ENCODE measurements at regions not wholly inside any gene's neighbourhood (a gene's known extent, or its start where the extent isn't known, plus 50 kb on each side); places are given as distances from the start of the nearest gene placed in this dataset.

GRCh38 chr17:73783382-73783766 lies 139.1 kb upstream of the SDK2 start (continued):
- TF ChIP-seq ZBTB33 (CRISPR knock-in tag; IDR thresholded peaks at IDR 0.05) (no peak), HDAC6 (IDR thresholded peaks at IDR 0.05; ENCODE audit: low read depth, low read length) (no peak), ZBTB25 (CRISPR knock-in tag; IDR thresholded peaks at IDR 0.05) (no peak), ZNF318 (CRISPR knock-in tag; IDR thresholded peaks at IDR 0.05) (no peak), RCOR2 (CRISPR knock-in tag; IDR thresholded peaks at IDR 0.05) (no peak), PBX2 (CRISPR knock-in tag; IDR thresholded peaks at IDR 0.05) (no peak), ZUFSP (CRISPR knock-in tag; IDR thresholded peaks at IDR 0.05; ENCODE audit: borderline replicate concordance) (no peak), NR2F2 (IDR thresholded peaks at IDR 0.05; ENCODE audit: borderline replicate concordance, low read depth) (peak; percentile 42; the same call in 1 of the 2 replicates), IKZF1 (IDR thresholded peaks at IDR 0.05) (no peak), ZNF292 (CRISPR knock-in tag; IDR thresholded peaks at IDR 0.05; ENCODE audit: borderline replicate concordance, low read depth) (peak; percentile 22; the same call in 1 of the 2 replicates), HNRNPLL (IDR thresholded peaks at IDR 0.05; ENCODE audit: low read depth, low read length, poor library complexity, severe bottlenecking) (no peak), ZNF33A (CRISPR knock-in tag; IDR thresholded peaks at IDR 0.05; ENCODE audit: borderline replicate concordance) (no peak), HNF4G (IDR thresholded peaks at IDR 0.05; ENCODE audit: borderline replicate concordance, low read depth, low read length) (0 out of 2 replicates have a peak, but pooled peaks have one; percentile 28), HNF4G (CRISPR knock-in tag; IDR thresholded peaks at IDR 0.05; ENCODE audit: borderline replicate concordance, low read depth) (no peak), ZNF547 (CRISPR knock-in tag; IDR thresholded peaks at IDR 0.05) (no peak), CREBL2 (CRISPR knock-in tag; IDR thresholded peaks at IDR 0.05; ENCODE audit: borderline replicate concordance) (no peak)

All from HepG2 (cell line).